ENCODE measurements at regions not wholly inside any gene's neighbourhood (a gene's known extent, or its start where the extent isn't known, plus 50 kb on each side); places are given as distances from the start of the nearest gene placed in this dataset.

GRCh38 chr1:195428927-195429326, 1179.3 kb downstream of the KCNT2 start:
- no peak for DNase-seq (ENCODE audit: low read depth in 2 of 2)

GRCh38 chr1:195415584-195415983, 1192.7 kb downstream of the KCNT2 start:
- no peak for DNase-seq (ENCODE audit: low read depth in 2 of 2)

GRCh38 chr1:195394567-195394966, 1213.7 kb downstream of the KCNT2 start:
- no peak for DNase-seq (ENCODE audit: low read depth in 2 of 2)

GRCh38 chr1:195376190-195376589, 1232.0 kb downstream of the KCNT2 start:
- no peak for DNase-seq (ENCODE audit: low read depth in 2 of 2)

GRCh38 chr1:195373856-195374255, 1234.4 kb downstream of the KCNT2 start:
- DNase-seq (ENCODE audit: low read depth in 2 of 2): no peak

GRCh38 chr1:195345149-195345548, 1263.1 kb downstream of the KCNT2 start:
- no peak for DNase-seq (ENCODE audit: low read depth in 2 of 2)

GRCh38 chr1:195337646-195338045, 1270.6 kb downstream of the KCNT2 start:
- DNase-seq (ENCODE audit: low read depth in 2 of 2): no peak

GRCh38 chr1:195336812-195337211, 1271.4 kb downstream of the KCNT2 start:
- no peak for DNase-seq (ENCODE audit: low read depth in 2 of 2)

- DNase-seq (ENCODE audit: low read depth in 2 of 2): no peak
Measured at GRCh38 chr1:195335541-195335940, 1272.7 kb downstream of the KCNT2 start.

- no peak for DNase-seq (ENCODE audit: low read depth in 2 of 2)
Measured at GRCh38 chr1:195332102-195332501, 1276.1 kb downstream of the KCNT2 start.

- DNase-seq (ENCODE audit: low read depth in 2 of 2): no peak
Measured at GRCh38 chr1:195328681-195329080, 1279.6 kb downstream of the KCNT2 start.

GRCh38 chr1:195328102-195328501, 1280.1 kb downstream of the KCNT2 start:
- no peak for DNase-seq (ENCODE audit: low read depth in 2 of 2)

- DNase-seq (ENCODE audit: low read depth in 2 of 2): no peak
Measured at GRCh38 chr1:195327361-195327760, 1280.9 kb downstream of the KCNT2 start.

- no peak for DNase-seq (ENCODE audit: low read depth in 2 of 2)
Measured at GRCh38 chr1:195326325-195326724, 1281.9 kb downstream of the KCNT2 start.

- DNase-seq (ENCODE audit: low read depth in 2 of 2): no peak
Measured at GRCh38 chr1:195325181-195325580, 1283.1 kb downstream of the KCNT2 start.

- no peak for DNase-seq (ENCODE audit: low read depth in 2 of 2)
Measured at GRCh38 chr1:195306281-195306680, 1302.0 kb downstream of the KCNT2 start.

- no peak for DNase-seq (ENCODE audit: low read depth in 2 of 2)
Measured at GRCh38 chr1:195294911-195295310, 1313.3 kb downstream of the KCNT2 start.

- no peak for DNase-seq (ENCODE audit: low read depth in 2 of 2)
Measured at GRCh38 chr1:195278644-195279043, 1329.6 kb downstream of the KCNT2 start.

- no peak for DNase-seq (ENCODE audit: low read depth in 2 of 2)
Measured at GRCh38 chr1:195275710-195276109, 1332.5 kb downstream of the KCNT2 start.

GRCh38 chr1:195251900-195252299, 1356.3 kb downstream of the KCNT2 start:
- DNase-seq (ENCODE audit: low read depth in 2 of 2): no peak

- DNase-seq (ENCODE audit: low read depth in 2 of 2): no peak
Measured at GRCh38 chr1:195243492-195243891, 1364.7 kb downstream of the KCNT2 start.

GRCh38 chr1:195241066-195241465, 1367.2 kb downstream of the KCNT2 start:
- no peak for DNase-seq (ENCODE audit: low read depth in 2 of 2)

- DNase-seq (ENCODE audit: low read depth in 2 of 2): no peak
Measured at GRCh38 chr1:195238313-195238712, 1369.9 kb downstream of the KCNT2 start.

- no peak for DNase-seq (ENCODE audit: low read depth in 2 of 2)
Measured at GRCh38 chr1:195236991-195237889, 1371.0 kb downstream of the KCNT2 start.
